ENCODE measurements at regions not wholly inside any gene's neighbourhood (a gene's known extent, or its start where the extent isn't known, plus 50 kb on each side); places are given as distances from the start of the nearest gene placed in this dataset.

DNA sequence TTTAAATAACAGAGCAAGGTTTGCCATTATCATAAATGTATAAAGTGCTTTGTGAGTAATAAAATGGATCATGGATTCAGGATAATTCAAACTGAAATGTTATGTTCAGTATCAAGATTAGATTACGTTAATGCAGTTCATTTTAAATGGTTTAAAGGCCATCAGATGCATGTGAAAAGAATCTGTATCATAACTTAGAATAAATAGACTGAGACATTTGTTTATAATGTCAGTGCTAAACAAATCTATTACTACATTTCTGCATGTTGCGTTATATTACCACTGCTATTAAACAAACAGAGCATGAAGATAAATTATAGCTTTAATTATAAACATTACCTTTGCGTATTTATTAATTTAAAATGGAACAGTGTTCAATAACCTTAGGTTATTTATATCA is 160.2 kb downstream of the TOX3 start:
- 93 to 100% methylated on average over 2 of the region's 3 CpGs for WGBS, 2 experiments
- H3K27me3 ChIP-seq (ENCODE audit: control insufficient read depth, insufficient read depth, low read length, poor library complexity, severe bottlenecking) = no peaks in the 10 kb centered on the region
- peaks cover 11% of the 10 kb centered on the region for H3K4me1 ChIP-seq (ENCODE audit: control insufficient read depth, insufficient read depth, low read length)
- H3K36me3 ChIP-seq (ENCODE audit: control insufficient read depth, insufficient read depth, low read length) = no peaks in the 10 kb centered on the region
- H3K9me3 ChIP-seq (ENCODE audit: control insufficient read depth, low read length) = no peaks in the 10 kb centered on the region
- H3K27ac ChIP-seq (ENCODE audit: insufficient read depth, low read depth, low read length, poor library complexity, severe bottlenecking) = no peak overlapping the region
- H3K4me3 ChIP-seq (ENCODE audit: insufficient read depth, low read depth, low read length) = no peak overlapping the region

GRCh38 chr16:52384378-52384777 is 162.6 kb downstream of the TOX3 start:
- WGBS, 2 experiments = 94 to 95% methylated on average over 2 of the region's 2 CpGs
- Histone ChIP-seq H3K36me3 (ENCODE audit: control insufficient read depth, insufficient read depth, low read length) (no peaks in the 10 kb centered on the region), H3K4me3 (ENCODE audit: insufficient read depth, low read depth, low read length) (no peak overlapping the region)

DNA sequence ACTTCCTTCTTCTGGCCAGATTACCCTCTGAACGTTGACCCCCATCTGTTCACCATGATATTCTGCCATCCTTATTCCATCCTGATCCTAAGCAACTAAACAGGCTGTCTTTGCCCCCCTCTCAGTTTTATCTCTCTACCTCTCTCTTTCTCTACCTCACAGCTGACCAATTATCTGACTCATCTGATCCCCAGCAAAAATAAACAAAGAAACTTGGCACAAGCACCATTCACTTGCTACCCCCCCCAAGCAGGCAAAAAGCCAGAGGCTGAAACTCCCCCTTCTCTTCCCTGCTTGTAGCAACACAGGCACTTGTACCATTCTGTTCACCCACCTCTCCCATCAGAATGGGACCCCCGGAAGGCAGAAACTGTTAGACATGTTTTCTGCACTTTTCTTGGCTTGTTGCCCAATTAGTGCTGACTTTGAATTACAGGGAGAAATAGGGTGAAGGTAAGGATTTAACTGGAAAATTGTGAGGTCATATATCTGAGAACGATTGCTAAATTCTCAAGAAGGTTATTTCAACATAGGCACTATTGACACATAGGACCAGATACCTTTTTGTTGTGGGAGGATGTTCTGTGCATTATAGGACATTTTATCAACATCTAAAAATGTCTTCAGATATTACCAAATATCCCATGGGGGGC is 163.2 kb downstream of the TOX3 start:
- Histone ChIP-seq H3K4me1 (ENCODE audit: control insufficient read depth, insufficient read depth, low read length) (peaks cover 11% of the 10 kb centered on the region), H3K36me3 (ENCODE audit: control insufficient read depth, insufficient read depth, low read length) (no peaks in the 10 kb centered on the region), H3K4me3 (ENCODE audit: insufficient read depth, low read depth, low read length) (no peak overlapping the region), H3K9me3 (ENCODE audit: control insufficient read depth, low read length) (no peaks in the 10 kb centered on the region), H3K27me3 (ENCODE audit: control insufficient read depth, insufficient read depth, low read length, poor library complexity, severe bottlenecking) (no peaks in the 10 kb centered on the region), H3K27ac (ENCODE audit: insufficient read depth, low read depth, low read length, poor library complexity, severe bottlenecking) (no peak overlapping the region)
- WGBS, 2 experiments = 80 to 81% methylated on average over 3 of the region's 3 CpGs

More at GRCh38 chr16:52384378-52384777, 162.6 kb downstream of the TOX3 start:
- Histone ChIP-seq H3K4me1 (ENCODE audit: control insufficient read depth, insufficient read depth, low read length) (peaks cover 11% of the 10 kb centered on the region), H3K27me3 (ENCODE audit: control insufficient read depth, insufficient read depth, low read length, poor library complexity, severe bottlenecking) (no peaks in the 10 kb centered on the region), H3K27ac (ENCODE audit: insufficient read depth, low read depth, low read length, poor library complexity, severe bottlenecking) (no peak overlapping the region), H3K9me3 (ENCODE audit: control insufficient read depth, low read length) (no peaks in the 10 kb centered on the region)

DNA sequence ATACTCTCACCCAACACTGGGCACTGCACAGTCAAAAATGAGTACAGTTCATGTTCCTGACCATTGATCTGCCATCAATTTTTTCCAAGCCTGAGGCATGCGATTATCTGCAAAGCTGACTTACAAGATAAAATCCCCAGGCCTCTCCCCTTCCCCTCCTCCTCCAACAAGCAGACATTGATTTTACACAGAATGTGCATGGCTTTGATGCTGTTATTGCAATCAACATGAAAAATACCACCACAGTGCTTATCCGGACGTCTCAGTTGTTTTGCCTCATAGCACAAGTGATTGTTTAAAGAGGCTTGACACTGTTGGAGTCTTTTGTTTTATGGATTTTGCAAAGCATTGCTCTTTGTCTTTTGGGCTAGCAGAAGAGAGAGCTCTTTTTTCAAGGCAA is 163.8 kb downstream of the TOX3 start:
- H3K36me3 ChIP-seq (ENCODE audit: control insufficient read depth, insufficient read depth, low read length) = no peaks in the 10 kb centered on the region
- H3K27me3 ChIP-seq (ENCODE audit: control insufficient read depth, insufficient read depth, low read length, poor library complexity, severe bottlenecking) = no peaks in the 10 kb centered on the region
- WGBS, 2 experiments = 51 to 55% methylated on average over 3 of the region's 3 CpGs
- peaks cover 11% of the 10 kb centered on the region for H3K4me1 ChIP-seq (ENCODE audit: control insufficient read depth, insufficient read depth, low read length)
- H3K4me3 ChIP-seq (ENCODE audit: insufficient read depth, low read depth, low read length) = no peak overlapping the region
- no peaks in the 10 kb centered on the region for H3K9me3 ChIP-seq (ENCODE audit: control insufficient read depth, low read length)
- no peak overlapping the region for H3K27ac ChIP-seq (ENCODE audit: insufficient read depth, low read depth, low read length, poor library complexity, severe bottlenecking)

DNA sequence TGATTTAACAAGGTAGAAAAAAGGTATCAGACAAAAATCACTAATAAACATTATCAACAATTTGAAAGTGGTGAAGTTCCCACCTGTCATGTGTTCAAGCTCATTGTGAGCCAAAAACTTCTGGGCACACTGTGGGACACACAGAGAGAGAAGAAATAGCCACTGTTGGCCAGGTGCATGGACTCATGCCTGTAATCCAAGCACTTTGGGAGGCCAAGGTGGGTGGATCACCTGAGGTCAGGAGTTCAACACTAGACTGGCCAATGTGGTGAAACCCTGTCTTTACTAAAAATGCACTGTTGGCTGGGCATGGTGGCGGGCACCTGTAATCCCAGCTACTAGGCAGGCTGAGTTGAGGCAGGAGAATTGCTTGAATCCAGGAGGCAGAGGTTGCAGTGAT is 167.4 kb downstream of the TOX3 start:
- Histone ChIP-seq H3K4me3 (ENCODE audit: insufficient read depth, low read depth, low read length) (no peak overlapping the region), H3K27me3 (ENCODE audit: control insufficient read depth, insufficient read depth, low read length, poor library complexity, severe bottlenecking) (no peaks in the 10 kb centered on the region), H3K36me3 (ENCODE audit: control insufficient read depth, insufficient read depth, low read length) (no peaks in the 10 kb centered on the region), H3K4me1 (ENCODE audit: control insufficient read depth, insufficient read depth, low read length) (peaks cover 11% of the 10 kb centered on the region), H3K9me3 (ENCODE audit: control insufficient read depth, low read length) (no peaks in the 10 kb centered on the region), H3K27ac (ENCODE audit: insufficient read depth, low read depth, low read length, poor library complexity, severe bottlenecking) (no peak overlapping the region)
- WGBS, 2 experiments = 88 to 96% methylated on average over 1 of the region's 1 CpG

GRCh38 chr16:52376676-52377280 is 170.2 kb downstream of the TOX3 start:
- Histone ChIP-seq H3K4me1 (ENCODE audit: control insufficient read depth, insufficient read depth, low read length) (no peaks in the 10 kb centered on the region), H3K27me3 (ENCODE audit: control insufficient read depth, insufficient read depth, low read length, poor library complexity, severe bottlenecking) (no peaks in the 10 kb centered on the region)
- 93 to 95% methylated on average over 9 of the region's 9 CpGs for WGBS, 2 experiments

DNA sequence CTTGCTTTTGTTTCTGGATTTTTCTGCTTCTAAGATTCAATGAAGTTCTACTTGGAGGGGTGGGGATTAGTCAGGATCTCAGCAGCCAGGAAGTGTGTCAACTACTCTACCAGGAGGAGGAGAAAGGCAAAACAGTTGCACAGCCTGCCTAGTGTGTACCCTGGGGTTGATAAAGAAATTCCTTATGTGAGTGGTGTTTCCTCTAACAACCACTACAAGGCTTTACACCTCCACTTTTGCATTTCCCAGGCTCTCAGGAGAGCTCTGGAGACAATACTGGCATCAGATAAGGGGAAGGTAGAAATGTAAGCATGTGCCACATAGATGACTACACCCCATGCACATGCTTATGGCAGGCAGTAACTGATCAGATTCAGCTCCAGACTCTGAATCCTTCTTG is 174.6 kb downstream of the TOX3 start:
- no peaks in the 10 kb centered on the region for H3K4me1 ChIP-seq (ENCODE audit: control insufficient read depth, insufficient read depth, low read length)
- no peaks in the 10 kb centered on the region for H3K27me3 ChIP-seq (ENCODE audit: control insufficient read depth, insufficient read depth, low read length, poor library complexity, severe bottlenecking)
- H3K9me3 ChIP-seq (ENCODE audit: control insufficient read depth, low read length) = no peaks in the 10 kb centered on the region
- H3K27ac ChIP-seq (ENCODE audit: insufficient read depth, low read depth, low read length, poor library complexity, severe bottlenecking) = no peak overlapping the region
- H3K4me3 ChIP-seq (ENCODE audit: insufficient read depth, low read depth, low read length) = no peak overlapping the region
- no peaks in the 10 kb centered on the region for H3K36me3 ChIP-seq (ENCODE audit: control insufficient read depth, insufficient read depth, low read length)

More at GRCh38 chr16:52376676-52377280, 170.2 kb downstream of the TOX3 start:
- H3K36me3 ChIP-seq (ENCODE audit: control insufficient read depth, insufficient read depth, low read length) = no peaks in the 10 kb centered on the region
- H3K27ac ChIP-seq (ENCODE audit: insufficient read depth, low read depth, low read length, poor library complexity, severe bottlenecking) = no peak overlapping the region
- H3K9me3 ChIP-seq (ENCODE audit: control insufficient read depth, low read length) = no peaks in the 10 kb centered on the region
- no peak overlapping the region for H3K4me3 ChIP-seq (ENCODE audit: insufficient read depth, low read depth, low read length)

GRCh38 chr16:52368859-52369258 is 178.1 kb downstream of the TOX3 start:
- Histone ChIP-seq H3K27ac (ENCODE audit: insufficient read depth, low read depth, low read length, poor library complexity, severe bottlenecking) (no peak overlapping the region), H3K4me3 (ENCODE audit: insufficient read depth, low read depth, low read length) (no peak overlapping the region), H3K4me1 (ENCODE audit: control insufficient read depth, insufficient read depth, low read length) (no peaks in the 10 kb centered on the region), H3K9me3 (ENCODE audit: control insufficient read depth, low read length) (no peaks in the 10 kb centered on the region), H3K27me3 (ENCODE audit: control insufficient read depth, insufficient read depth, low read length, poor library complexity, severe bottlenecking) (no peaks in the 10 kb centered on the region), H3K36me3 (ENCODE audit: control insufficient read depth, insufficient read depth, low read length) (no peaks in the 10 kb centered on the region)
- WGBS, 2 experiments = 87 to 88% methylated on average over 4 of the region's 4 CpGs

DNA sequence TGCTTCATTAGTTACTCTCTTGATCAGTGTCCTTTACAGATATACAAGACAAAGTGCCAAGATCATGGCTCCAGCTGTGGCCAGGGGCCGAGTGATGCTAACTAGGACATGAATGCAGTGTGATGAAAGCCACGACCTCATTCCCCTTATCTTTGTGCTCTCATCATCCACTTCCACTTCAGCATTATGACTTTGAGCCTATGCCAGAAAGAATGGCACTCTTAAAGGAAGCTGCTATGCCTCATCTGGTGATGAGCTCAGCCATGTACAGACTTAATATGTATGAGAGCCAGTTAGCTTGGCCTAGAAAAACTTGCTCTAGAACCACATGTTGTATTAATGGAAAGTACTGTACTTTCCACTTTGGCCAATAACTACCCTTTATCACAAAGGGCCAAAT is 179.1 kb downstream of the TOX3 start:
- Histone ChIP-seq H3K4me3 (ENCODE audit: insufficient read depth, low read depth, low read length) (no peak overlapping the region), H3K4me1 (ENCODE audit: control insufficient read depth, insufficient read depth, low read length) (no peaks in the 10 kb centered on the region), H3K27ac (ENCODE audit: insufficient read depth, low read depth, low read length, poor library complexity, severe bottlenecking) (no peak overlapping the region), H3K27me3 (ENCODE audit: control insufficient read depth, insufficient read depth, low read length, poor library complexity, severe bottlenecking) (no peaks in the 10 kb centered on the region), H3K9me3 (ENCODE audit: control insufficient read depth, low read length) (no peaks in the 10 kb centered on the region), H3K36me3 (ENCODE audit: control insufficient read depth, insufficient read depth, low read length) (no peaks in the 10 kb centered on the region)
- 85 to 94% methylated on average over 2 of the region's 2 CpGs for WGBS, 2 experiments

DNA sequence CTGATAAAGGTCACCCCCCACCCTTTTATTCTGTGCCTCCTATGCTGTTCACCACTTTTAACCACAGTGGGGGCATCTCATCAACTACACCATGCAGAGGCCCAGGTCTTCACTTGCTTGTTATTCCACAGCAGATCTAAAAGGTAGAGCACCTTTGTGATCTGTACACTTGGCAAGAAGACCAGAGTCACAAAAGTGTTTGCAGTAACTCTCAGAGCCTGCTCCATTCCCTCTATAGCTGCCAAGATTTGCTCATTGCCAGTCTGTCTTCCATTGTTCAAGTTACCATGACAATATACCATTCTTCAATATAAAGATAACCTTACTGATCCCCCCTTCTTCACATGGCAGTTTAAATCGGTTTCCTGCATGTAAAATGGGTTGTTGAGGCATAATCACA is 180.0 kb downstream of the TOX3 start:
- WGBS, 2 experiments = 83% methylated on average over 1 of the region's 1 CpG; no CpG with 5 or more reads in 1 of the 2 experiments
- no peaks in the 10 kb centered on the region for H3K27me3 ChIP-seq (ENCODE audit: control insufficient read depth, insufficient read depth, low read length, poor library complexity, severe bottlenecking)
- H3K4me1 ChIP-seq (ENCODE audit: control insufficient read depth, insufficient read depth, low read length) = no peaks in the 10 kb centered on the region
- H3K27ac ChIP-seq (ENCODE audit: insufficient read depth, low read depth, low read length, poor library complexity, severe bottlenecking) = no peak overlapping the region
- no peaks in the 10 kb centered on the region for H3K9me3 ChIP-seq (ENCODE audit: control insufficient read depth, low read length)
- no peak overlapping the region for H3K4me3 ChIP-seq (ENCODE audit: insufficient read depth, low read depth, low read length)
- no peaks in the 10 kb centered on the region for H3K36me3 ChIP-seq (ENCODE audit: control insufficient read depth, insufficient read depth, low read length)
